T-helper 1 cell treated with Interleukin-12 subunit alpha and Interleukin-12 subunit beta and Interleukin-4 antibody, amounts not matched to agents 30 μg/mL and 1 μg/mL, for 36 hours (primary cell): ENCODE measurements at regions not wholly inside any gene's neighbourhood (a gene's known extent, or its start where the extent isn't known, plus 50 kb on each side); places are given as distances from the start of the nearest gene placed in this dataset.

Experiments used
- H3K27ac Mint-ChIP-seq: one replicate; pipeline ENCODE4 v1.8.0; 2021; ENCODE audit warnings: mild to moderate bottlenecking, mixed read lengths
- H3K27me3 Mint-ChIP-seq: one replicate; pipeline ENCODE4 v1.8.0; 2021; ENCODE audit warnings: low read depth, mixed read lengths
- H3K36me3 Mint-ChIP-seq: one replicate; pipeline ENCODE4 v1.8.0; 2021; ENCODE audit warnings: low read depth, mixed read lengths
- H3K4me1 Mint-ChIP-seq: one replicate; pipeline ENCODE4 v1.8.0; 2021; ENCODE audit warnings: low read depth, mixed read lengths
- H3K4me3 Mint-ChIP-seq: one replicate; pipeline ENCODE4 v1.8.0; 2021; ENCODE audit warnings: mild to moderate bottlenecking, moderate library complexity, mixed read lengths
- H3K9me3 Mint-ChIP-seq: one replicate; pipeline ENCODE4 v1.8.0; 2021; ENCODE audit warnings: mixed read lengths

DNA sequence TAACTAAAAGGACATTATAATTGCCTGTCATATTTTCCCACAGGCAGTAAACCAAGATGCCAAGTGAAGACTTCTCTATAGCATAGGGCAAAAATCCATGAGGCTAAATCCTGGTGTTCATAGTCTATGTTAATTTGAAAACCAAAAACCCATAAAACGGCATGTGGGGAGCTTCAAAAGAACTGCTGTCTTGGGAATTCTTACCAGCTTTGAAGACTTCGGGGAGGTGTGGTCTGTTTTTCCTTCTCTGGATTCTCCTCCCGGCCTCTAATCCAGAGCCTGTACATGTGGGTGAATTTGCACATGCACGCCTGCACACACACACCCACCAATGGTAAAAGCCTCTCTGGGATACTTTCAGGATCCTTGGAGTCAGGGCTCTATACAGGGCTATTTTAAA is 61.9 kb upstream of the IFNG-AS1 start:
- Mint-ChIP-seq H3K4me3 (no peak overlapping the region), H3K4me1 (peaks cover 5% of the 10 kb centered on the region), H3K27ac (no peak overlapping the region), H3K9me3 (no peaks in the 10 kb centered on the region), H3K27me3 (peaks cover 10% of the 10 kb centered on the region), H3K36me3 (peaks cover 2% of the 10 kb centered on the region)

DNA sequence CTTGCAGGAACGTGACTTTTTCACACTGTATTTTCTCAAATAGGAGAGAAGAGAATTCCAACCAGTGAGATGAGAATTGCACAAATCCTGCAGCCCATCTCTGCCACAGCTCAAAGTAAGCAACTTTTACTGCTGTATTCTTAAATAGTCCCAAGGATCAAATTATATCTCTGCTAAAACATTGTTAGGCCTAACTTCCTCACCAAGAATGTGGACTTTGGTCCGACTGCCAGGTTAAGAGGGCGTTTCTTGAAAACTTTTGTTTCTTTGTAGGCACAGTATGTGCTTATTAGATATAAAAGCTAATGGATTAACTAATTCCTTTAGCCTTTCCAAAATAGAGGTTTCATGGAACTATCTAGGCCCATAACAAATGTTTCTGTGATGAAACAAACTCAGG is 61.4 kb upstream of the IFNG-AS1 start:
- Mint-ChIP-seq H3K36me3 (peaks cover 2% of the 10 kb centered on the region), H3K27me3 (peaks cover 10% of the 10 kb centered on the region), H3K4me3 (no peak overlapping the region), H3K9me3 (no peaks in the 10 kb centered on the region), H3K27ac (no peak overlapping the region), H3K4me1 (peaks cover 5% of the 10 kb centered on the region)

DNA sequence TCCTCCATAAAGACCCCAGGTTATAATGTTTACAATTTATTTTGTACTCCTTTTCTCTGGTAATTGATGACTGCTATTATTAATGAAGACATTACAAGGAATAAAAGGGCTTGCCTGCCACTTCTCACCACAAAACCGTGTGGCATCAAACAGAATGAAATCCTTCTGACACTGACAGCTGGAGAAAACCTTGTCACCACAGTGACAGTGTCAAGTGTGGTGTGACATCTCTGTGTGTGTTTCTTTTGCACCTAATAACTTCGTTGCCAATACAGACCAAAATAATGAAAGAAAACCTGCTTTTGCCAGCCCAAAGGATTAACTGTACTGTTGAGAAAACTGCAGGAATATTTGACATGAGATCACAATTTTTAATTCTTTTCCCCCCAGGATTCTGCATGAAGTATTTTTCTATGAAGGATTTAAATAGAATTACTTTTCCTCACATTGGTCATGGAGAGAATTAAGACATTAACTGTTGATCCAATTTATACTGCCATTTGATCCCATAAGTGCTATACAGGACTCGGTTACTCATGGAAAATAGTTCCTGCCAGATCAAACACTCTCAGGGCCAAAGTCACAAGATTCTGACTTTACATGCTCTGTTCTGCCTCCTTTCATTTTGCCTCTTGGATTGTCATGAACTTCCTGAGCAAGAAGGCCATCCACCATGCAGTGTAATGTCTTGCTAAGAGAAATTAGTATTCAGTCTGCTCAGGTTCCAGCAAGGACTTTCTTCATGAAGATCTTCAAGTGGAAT is 60.4 kb upstream of the IFNG-AS1 start:
- H3K27me3 Mint-ChIP-seq, result peaks cover 10% of the 10 kb centered on the region
- H3K4me1 Mint-ChIP-seq, result peaks cover 5% of the 10 kb centered on the region
- H3K4me3 Mint-ChIP-seq, result no peak overlapping the region
- no peak overlapping the region for H3K27ac Mint-ChIP-seq
- H3K36me3 Mint-ChIP-seq, result peaks cover 2% of the 10 kb centered on the region
- H3K9me3 Mint-ChIP-seq, result no peaks in the 10 kb centered on the region

DNA sequence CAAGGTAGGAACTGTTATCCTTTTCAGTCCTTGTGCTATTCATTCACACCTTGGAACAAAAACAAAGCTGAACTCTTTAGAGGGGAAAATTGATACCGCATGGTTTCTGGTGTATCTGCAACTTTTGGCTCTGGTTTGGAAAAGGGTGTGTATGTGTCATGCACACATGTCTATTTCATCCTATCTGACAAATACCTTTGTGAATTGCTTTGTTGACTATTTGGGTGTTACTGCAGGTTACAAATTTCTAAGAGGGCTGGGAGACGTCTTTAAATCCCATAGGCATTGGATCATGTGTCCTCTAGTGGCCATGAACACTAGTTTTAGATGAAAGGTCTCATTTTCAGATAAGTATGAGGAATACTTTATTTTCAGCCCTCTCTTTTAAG is 59.9 kb upstream of the IFNG-AS1 start:
- Mint-ChIP-seq H3K27ac (no peak overlapping the region), H3K4me1 (peaks cover 5% of the 10 kb centered on the region), H3K9me3 (no peaks in the 10 kb centered on the region), H3K36me3 (peaks cover 2% of the 10 kb centered on the region), H3K4me3 (no peak overlapping the region), H3K27me3 (peaks cover 10% of the 10 kb centered on the region)

DNA sequence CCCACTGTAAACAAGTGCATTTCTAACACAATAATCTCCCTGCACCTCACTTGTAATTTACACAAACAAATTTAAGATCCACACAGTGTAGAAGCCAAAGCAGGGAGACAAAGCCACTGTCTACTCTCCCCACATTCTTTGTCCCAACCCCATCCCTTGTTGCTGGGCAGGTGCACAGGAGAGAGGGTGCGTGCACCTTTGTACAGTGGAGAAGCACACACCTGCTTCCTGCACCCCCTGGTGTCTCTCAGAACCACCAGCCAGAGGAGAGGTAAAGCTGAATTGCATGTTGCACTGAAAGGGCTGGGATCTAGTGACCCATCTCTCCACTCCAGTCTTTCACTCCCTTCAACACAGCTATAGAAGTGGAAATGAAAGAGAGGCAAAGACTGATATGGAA is 51.4 kb upstream of the IFNG-AS1 start:
- Mint-ChIP-seq H3K27me3 (peaks cover 9% of the 10 kb centered on the region), H3K9me3 (no peaks in the 10 kb centered on the region), H3K27ac (no peak overlapping the region), H3K36me3 (no peaks in the 10 kb centered on the region), H3K4me3 (no peak overlapping the region), H3K4me1 (no peaks in the 10 kb centered on the region)
